OCI-LY1 (cell line): ENCODE measurements at regions not wholly inside any gene's neighbourhood (a gene's known extent, or its start where the extent isn't known, plus 50 kb on each side); places are given as distances from the start of the nearest gene placed in this dataset.

Experiments
- CTCF ChIP-seq: fragments of 200-600 bp; sonication (generic), shearing (Covaris generic); IDR thresholded peaks from 2 replicates; pipeline ENCODE4 v1.5.1; 2017; ENCODE audit warnings: mild to moderate bottlenecking, antibody characterized with exemption, low read length, moderate library complexity, mixed read lengths
- EZH2 ChIP-seq: fragments of 200-600 bp; sonication (generic), shearing (Covaris generic); IDR thresholded peaks from 2 replicates; pipeline ENCODE4 v1.8.0; 2017; ENCODE audit warnings: borderline replicate concordance, mixed run types, mild to moderate bottlenecking, antibody characterized with exemption, low read length, moderate library complexity, mixed read lengths

GRCh38 chr3:5650303-5650702 is 462.8 kb downstream of the EDEM1 start:
- TF ChIP-seq CTCF: no peak
- TF ChIP-seq EZH2: no peak
